ENCODE measurements at regions not wholly inside any gene's neighbourhood (a gene's known extent, or its start where the extent isn't known, plus 50 kb on each side); places are given as distances from the start of the nearest gene placed in this dataset.

DNA sequence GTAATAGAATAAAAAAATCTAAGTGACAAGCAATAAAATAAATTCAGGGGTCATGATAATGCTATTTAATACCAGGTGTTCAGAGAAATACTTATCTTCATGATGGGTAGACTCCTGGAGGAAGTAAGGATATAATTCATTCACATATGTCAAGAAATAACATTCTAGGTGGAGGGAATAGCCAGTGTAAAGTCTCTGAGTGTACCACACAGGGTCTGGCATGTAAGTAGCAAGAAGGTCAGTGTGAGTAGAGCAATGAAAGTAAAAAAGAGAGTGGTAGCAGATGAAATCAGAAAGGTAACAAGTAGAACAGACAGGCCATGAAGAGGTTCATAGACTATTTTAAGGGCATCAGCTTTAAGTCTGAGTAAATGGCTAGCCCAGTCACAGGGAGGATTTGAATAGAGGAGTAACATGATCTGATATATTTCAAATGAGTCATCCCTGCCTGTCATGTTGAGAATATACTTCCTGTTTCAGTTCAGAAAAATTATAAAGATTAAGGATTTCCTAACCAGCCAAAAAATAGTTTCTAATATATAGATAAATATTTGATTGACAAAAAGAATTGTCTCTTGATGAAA, 519.9 kb downstream of the C12orf50 start:
- TF ChIP-seq SMC3 (conservative IDR thresholded peaks at IDR 0.05; ENCODE audit: poor library complexity): no peak
- no peak for TF ChIP-seq MXI1 (conservative IDR thresholded peaks at IDR 0.05; ENCODE audit: poor library complexity, severe bottlenecking)
- no peak for TF ChIP-seq POLR2AphosphoS5 (IDR thresholded peaks at IDR 0.05)
- TF ChIP-seq, protein P1, sequence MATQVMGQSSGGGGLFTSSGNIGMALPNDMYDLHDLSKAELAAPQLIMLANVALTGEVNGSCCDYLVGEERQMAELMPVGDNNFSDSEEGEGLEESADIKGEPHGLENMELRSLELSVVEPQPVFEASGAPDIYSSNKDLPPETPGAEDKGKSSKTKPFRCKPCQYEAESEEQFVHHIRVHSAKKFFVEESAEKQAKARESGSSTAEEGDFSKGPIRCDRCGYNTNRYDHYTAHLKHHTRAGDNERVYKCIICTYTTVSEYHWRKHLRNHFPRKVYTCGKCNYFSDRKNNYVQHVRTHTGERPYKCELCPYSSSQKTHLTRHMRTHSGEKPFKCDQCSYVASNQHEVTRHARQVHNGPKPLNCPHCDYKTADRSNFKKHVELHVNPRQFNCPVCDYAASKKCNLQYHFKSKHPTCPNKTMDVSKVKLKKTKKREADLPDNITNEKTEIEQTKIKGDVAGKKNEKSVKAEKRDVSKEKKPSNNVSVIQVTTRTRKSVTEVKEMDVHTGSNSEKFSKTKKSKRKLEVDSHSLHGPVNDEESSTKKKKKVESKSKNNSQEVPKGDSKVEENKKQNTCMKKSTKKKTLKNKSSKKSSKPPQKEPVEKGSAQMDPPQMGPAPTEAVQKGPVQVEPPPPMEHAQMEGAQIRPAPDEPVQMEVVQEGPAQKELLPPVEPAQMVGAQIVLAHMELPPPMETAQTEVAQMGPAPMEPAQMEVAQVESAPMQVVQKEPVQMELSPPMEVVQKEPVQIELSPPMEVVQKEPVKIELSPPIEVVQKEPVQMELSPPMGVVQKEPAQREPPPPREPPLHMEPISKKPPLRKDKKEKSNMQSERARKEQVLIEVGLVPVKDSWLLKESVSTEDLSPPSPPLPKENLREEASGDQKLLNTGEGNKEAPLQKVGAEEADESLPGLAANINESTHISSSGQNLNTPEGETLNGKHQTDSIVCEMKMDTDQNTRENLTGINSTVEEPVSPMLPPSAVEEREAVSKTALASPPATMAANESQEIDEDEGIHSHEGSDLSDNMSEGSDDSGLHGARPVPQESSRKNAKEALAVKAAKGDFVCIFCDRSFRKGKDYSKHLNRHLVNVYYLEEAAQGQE (IDR thresholded peaks at IDR 0.05; ENCODE audit: borderline replicate concordance): no peak
- no peak for TF ChIP-seq EP300 (conservative IDR thresholded peaks at IDR 0.05; ENCODE audit: poor library complexity, severe bottlenecking)
- TF ChIP-seq EZH2 (IDR thresholded peaks at IDR 0.05; ENCODE audit: borderline replicate concordance, insufficient read depth, low read length, poor library complexity, severe bottlenecking): no peak
- no peak for TF ChIP-seq TAF1 (IDR thresholded peaks at IDR 0.05; ENCODE audit: low read depth)
- TF ChIP-seq, protein P2, sequence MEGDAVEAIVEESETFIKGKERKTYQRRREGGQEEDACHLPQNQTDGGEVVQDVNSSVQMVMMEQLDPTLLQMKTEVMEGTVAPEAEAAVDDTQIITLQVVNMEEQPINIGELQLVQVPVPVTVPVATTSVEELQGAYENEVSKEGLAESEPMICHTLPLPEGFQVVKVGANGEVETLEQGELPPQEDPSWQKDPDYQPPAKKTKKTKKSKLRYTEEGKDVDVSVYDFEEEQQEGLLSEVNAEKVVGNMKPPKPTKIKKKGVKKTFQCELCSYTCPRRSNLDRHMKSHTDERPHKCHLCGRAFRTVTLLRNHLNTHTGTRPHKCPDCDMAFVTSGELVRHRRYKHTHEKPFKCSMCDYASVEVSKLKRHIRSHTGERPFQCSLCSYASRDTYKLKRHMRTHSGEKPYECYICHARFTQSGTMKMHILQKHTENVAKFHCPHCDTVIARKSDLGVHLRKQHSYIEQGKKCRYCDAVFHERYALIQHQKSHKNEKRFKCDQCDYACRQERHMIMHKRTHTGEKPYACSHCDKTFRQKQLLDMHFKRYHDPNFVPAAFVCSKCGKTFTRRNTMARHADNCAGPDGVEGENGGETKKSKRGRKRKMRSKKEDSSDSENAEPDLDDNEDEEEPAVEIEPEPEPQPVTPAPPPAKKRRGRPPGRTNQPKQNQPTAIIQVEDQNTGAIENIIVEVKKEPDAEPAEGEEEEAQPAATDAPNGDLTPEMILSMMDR (IDR thresholded peaks at IDR 0.05; ENCODE audit: poor library complexity, severe bottlenecking): no peak
- no peak for TF ChIP-seq RAD21 (conservative IDR thresholded peaks at IDR 0.05)
- no peak overlapping the region for H3K27ac ChIP-seq (ENCODE audit: low read length)
- H3K36me3 ChIP-seq (ENCODE audit: insufficient read depth, low read length): no peaks in the 10 kb centered on the region
- H3K9ac ChIP-seq (ENCODE audit: low read length): no peak overlapping the region
- H3K9me3 ChIP-seq (ENCODE audit: low read length): no peaks in the 10 kb centered on the region
- H3K79me2 ChIP-seq (replicated peaks; ENCODE audit: insufficient read depth, low read length): no peaks in the 10 kb centered on the region
- no peaks in the 10 kb centered on the region for H3K27me3 ChIP-seq (ENCODE audit: insufficient read depth, low read depth, low read length)
- H3K4me3 ChIP-seq (ENCODE audit: low read length): no peak overlapping the region
- H3K4me2 ChIP-seq (ENCODE audit: low read length): no peak overlapping the region
- H4K20me1 ChIP-seq (ENCODE audit: insufficient read depth): no peaks in the 10 kb centered on the region
- no peaks in the 10 kb centered on the region for H3K9me2 ChIP-seq (ENCODE audit: insufficient read depth, low read length)
- no peak overlapping the region for H2AFZ ChIP-seq (ENCODE audit: low read depth, low read length)
- no peaks in the 10 kb centered on the region for H3F3A ChIP-seq (ENCODE audit: insufficient read depth, low read length, poor library complexity, severe bottlenecking)

DNA sequence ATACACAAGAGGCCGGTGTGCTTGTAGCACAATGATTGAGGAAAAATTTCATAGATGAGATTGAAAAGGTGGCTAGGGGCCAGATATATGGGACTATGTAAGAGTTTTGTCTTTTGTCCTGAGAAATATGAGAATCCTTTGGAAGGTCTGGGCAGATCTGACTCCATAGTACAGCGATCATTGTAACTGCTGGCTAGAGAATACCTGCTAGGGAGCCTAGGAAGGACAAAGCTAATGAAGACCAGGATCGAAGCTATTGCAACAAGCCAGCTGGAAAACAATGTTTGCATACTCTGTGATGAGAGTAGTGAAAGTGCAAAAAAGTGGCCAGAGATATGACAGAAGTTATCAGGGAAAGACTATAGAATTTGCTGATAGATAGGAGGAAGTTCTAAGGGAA, 537.6 kb downstream of the C12orf50 start:
- Histone ChIP-seq H3K79me2 (replicated peaks; ENCODE audit: insufficient read depth, low read length) (no peaks in the 10 kb centered on the region), H3K9me2 (ENCODE audit: insufficient read depth, low read length) (no peaks in the 10 kb centered on the region), H4K20me1 (ENCODE audit: insufficient read depth) (no peaks in the 10 kb centered on the region), H2AFZ (ENCODE audit: low read depth, low read length) (no peak overlapping the region), H3K9ac (ENCODE audit: low read length) (no peak overlapping the region), H3F3A (ENCODE audit: insufficient read depth, low read length, poor library complexity, severe bottlenecking) (no peaks in the 10 kb centered on the region), H3K27me3 (ENCODE audit: insufficient read depth, low read depth, low read length) (no peaks in the 10 kb centered on the region), H3K27ac (ENCODE audit: low read length) (no peak overlapping the region), H3K4me3 (ENCODE audit: low read length) (no peak overlapping the region), H3K36me3 (ENCODE audit: insufficient read depth, low read length) (no peaks in the 10 kb centered on the region), H3K4me2 (ENCODE audit: low read length) (no peak overlapping the region), H3K9me3 (ENCODE audit: low read length) (no peaks in the 10 kb centered on the region)
- TF ChIP-seq, protein P2 (IDR thresholded peaks at IDR 0.05; ENCODE audit: poor library complexity, severe bottlenecking): no peak
- no peak for TF ChIP-seq TAF1 (IDR thresholded peaks at IDR 0.05; ENCODE audit: low read depth)
- TF ChIP-seq, protein P1 (IDR thresholded peaks at IDR 0.05; ENCODE audit: borderline replicate concordance): no peak
- no peak for TF ChIP-seq EP300 (conservative IDR thresholded peaks at IDR 0.05; ENCODE audit: poor library complexity, severe bottlenecking)
- no peak for TF ChIP-seq MXI1 (conservative IDR thresholded peaks at IDR 0.05; ENCODE audit: poor library complexity, severe bottlenecking)
- TF ChIP-seq POLR2AphosphoS5 (IDR thresholded peaks at IDR 0.05): no peak
- no peak for TF ChIP-seq RAD21 (conservative IDR thresholded peaks at IDR 0.05)
- TF ChIP-seq EZH2 (IDR thresholded peaks at IDR 0.05; ENCODE audit: borderline replicate concordance, insufficient read depth, low read length, poor library complexity, severe bottlenecking): no peak
- no peak for TF ChIP-seq SMC3 (conservative IDR thresholded peaks at IDR 0.05; ENCODE audit: poor library complexity)

Data from neural cell (in vitro differentiated cells).